Heart right ventricle (tissue), 16 donors: ENCODE measurements at regions not wholly inside any gene's neighbourhood (a gene's known extent, or its start where the extent isn't known, plus 50 kb on each side); places are given as distances from the start of the nearest gene placed in this dataset.

Source experiments
- ATAC-seq, 8 donors: fragments of 200-7000 bp; cut with Tn5 transposase; one replicate each; pipeline ENCODE4 v1.9.1; 2020; ENCODE audit warnings: mild to moderate bottlenecking in 8 of 8, moderate library complexity in 8 of 8, moderate number of reproducible peaks in 1 of 8
- DNase-seq, 2 donors: peaks; one replicate each; pipeline ENCODE4 v3.0.0-alpha.2; 2020
- H3K27ac ChIP-seq, 10 donors: fragments of 200-600 bp; sonication (generic) in 2 of 10; one replicate each; pipeline versions ENCODE4 v1.5.0 to v1.8.0; 2020 to 2022; ENCODE audit warnings: mild to moderate bottlenecking in 3 of 10
- H3K27me3 ChIP-seq, 7 donors: fragments of 200-600 bp; one replicate each; pipeline ENCODE4 v1.8.0; 2021 to 2022; ENCODE audit warnings: mild to moderate bottlenecking in 2 of 7
- H3K36me3 ChIP-seq, 9 donors: fragments of 200-600 bp; sonication (generic) in 1 of 9; one replicate each; pipeline versions ENCODE4 v1.5.0 to v1.8.0; 2020 to 2022; ENCODE audit warnings: mild to moderate bottlenecking in 2 of 9
- H3K4me1 ChIP-seq, 9 donors: fragments of 200-600 bp; sonication (generic) in 1 of 9; one replicate each; pipeline versions ENCODE4 v1.5.0 to v1.8.0; 2020 to 2022; ENCODE audit warnings: mild to moderate bottlenecking in 4 of 9
- H3K4me3 ChIP-seq, 10 donors: fragments of 200-600 bp; sonication (generic) in 2 of 10; one replicate each; pipeline versions ENCODE4 v1.5.0 to v1.8.0; 2020 to 2022; ENCODE audit warnings: mild to moderate bottlenecking in 7 of 10, moderate library complexity in 2 of 10
- H3K9me3 ChIP-seq, 11 donors: fragments of 200-600 bp in 10 of 11; sonication (generic) in 2 of 11; one replicate each; pipeline versions ENCODE4 v1.5.0 to v1.8.0; 2013 to 2022; ENCODE audit warnings: mild to moderate bottlenecking in 2 of 11, control low read depth in 1 of 11, moderate library complexity in 1 of 11
- WGBS, 2 donors: extraction: QIAGEN DNeasy Blood & Tissue Kit; methylation state at CpG; one replicate each; pipeline ENCODE4 v1.1.7; 2013; ENCODE audit warnings: inconsistent platforms in 1 of 2; 5-methylcytosine and 5-hydroxymethylcytosine counted together
- intact Hi-C, 10 donors: fragments of 100-400 bp; cut with DNase I; formaldehyde crosslinking; loops; one replicate each; pipeline versions ENCODE4 v1.11.1 to v1.14.2; 2022
- TF ChIP-seq, protein P1 (sequence below), 9 donors: fragments of 200-600 bp; sonication (generic) in 2 of 9; IDR thresholded peaks; one replicate each; pipeline versions ENCODE4 v1.5.0 to v1.8.0; 2021 to 2022; ENCODE audit warnings: antibody characterized with exemption in 9 of 9, mild to moderate bottlenecking in 5 of 9, moderate library complexity in 1 of 9
- donor health status: Arrhythmogenic right ventricular cardiomyopathy.
- donor health status: ischemic (EF 13 %, LVEDD 7.1; RV severe dilation, severe dysfunction).
- donor health status: healthy with polysubstance abuse.
- donor health status: DM: no; HTN: yes; CAD: no.
- donor health status: DM: no; HTN: no; CAD: no.
- donor health status: ischemic (EF 25% LVEDD 6.9; RV normal size, moderate dysfunction).
- donor health status: ischemic (EF 25% LVEDD 5.7; RV mildly dilated, moderate dysfunction).
- donor health status: healthy.
- donor health status: DM: yes; HTN: yes; CAD: no.
- donor health status: Ischemic cardiomyopathy.
- donor health status: ischemic (EF 35%, LVEDD 5.7; RV mildly dilated, moderate dysfunction).
- donor health status: nonischemic (EF 11% LVEDD 7.7; RV severe dilation, severe dysfunction).
- donor health status: DM: yes; HTN: yes; CAD: no.
- donor health status: PGD.
- donor health status: ischemic (EF 29% LVEDD 5.4; RV normal size, mild dysfunction).
- donor health status: nonischemic (EF 23%, LVEDD 6.1; RV moderate dilation, normal function).

DNA sequence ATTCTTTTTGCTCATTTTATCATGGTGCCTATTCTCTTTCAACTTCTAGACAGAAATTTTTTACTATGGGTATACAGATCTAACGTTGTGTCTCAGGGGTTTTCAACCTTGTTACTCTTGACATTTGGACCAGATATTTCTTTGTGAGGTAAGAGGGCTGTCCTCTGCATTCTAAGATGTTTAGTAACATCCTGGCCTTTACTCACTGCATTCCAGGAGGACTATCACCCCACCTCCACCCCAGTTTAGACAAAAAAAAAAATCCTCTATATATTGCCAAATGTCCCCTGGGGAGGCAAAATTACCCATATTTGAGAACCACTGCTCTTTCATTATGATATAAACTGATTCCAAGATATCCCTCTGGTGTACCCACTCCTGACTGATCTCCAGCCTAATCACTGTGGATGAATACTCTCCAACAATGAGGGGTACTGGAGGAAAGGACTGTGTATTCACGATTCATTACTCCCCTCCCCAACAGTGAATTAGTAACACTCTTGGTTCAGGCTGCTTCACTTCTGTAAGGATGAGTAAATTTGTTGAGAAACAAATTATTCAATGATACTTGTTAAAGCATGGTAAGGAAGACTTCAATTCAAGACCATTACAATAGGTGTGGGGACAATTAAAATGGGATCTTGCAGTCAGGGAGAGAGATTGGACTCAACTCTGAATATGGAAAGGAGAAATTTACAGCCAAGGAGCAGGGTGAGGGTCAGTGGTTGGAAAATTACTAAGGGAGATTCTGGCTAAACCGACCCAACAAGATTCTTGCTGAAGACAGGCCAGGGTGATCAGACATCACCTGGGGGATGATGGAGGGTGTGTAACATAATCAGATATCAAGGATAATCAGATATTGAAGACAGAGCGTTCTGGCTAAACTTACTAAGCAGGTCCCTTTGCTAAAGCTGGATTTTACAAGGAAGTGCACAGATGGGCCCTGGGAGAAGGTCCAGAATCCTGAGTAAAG, 123.8 kb upstream of the DAZL start:
- TF ChIP-seq, protein P1, sequence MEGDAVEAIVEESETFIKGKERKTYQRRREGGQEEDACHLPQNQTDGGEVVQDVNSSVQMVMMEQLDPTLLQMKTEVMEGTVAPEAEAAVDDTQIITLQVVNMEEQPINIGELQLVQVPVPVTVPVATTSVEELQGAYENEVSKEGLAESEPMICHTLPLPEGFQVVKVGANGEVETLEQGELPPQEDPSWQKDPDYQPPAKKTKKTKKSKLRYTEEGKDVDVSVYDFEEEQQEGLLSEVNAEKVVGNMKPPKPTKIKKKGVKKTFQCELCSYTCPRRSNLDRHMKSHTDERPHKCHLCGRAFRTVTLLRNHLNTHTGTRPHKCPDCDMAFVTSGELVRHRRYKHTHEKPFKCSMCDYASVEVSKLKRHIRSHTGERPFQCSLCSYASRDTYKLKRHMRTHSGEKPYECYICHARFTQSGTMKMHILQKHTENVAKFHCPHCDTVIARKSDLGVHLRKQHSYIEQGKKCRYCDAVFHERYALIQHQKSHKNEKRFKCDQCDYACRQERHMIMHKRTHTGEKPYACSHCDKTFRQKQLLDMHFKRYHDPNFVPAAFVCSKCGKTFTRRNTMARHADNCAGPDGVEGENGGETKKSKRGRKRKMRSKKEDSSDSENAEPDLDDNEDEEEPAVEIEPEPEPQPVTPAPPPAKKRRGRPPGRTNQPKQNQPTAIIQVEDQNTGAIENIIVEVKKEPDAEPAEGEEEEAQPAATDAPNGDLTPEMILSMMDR (IDR thresholded peaks at IDR 0.05), result no peak
- Histone ChIP-seq H3K36me3 (no peaks in the 10 kb centered on the region), H3K9me3 (peaks cover 0 to 45% (median 9%) of the 10 kb centered on the region in 11 donors), H3K4me1 (peaks cover 0 to 9% (median 0%) of the 10 kb centered on the region in 9 donors), H3K4me3 (no peak overlapping the region), H3K27me3 (no peaks in the 10 kb centered on the region), H3K27ac (no peak overlapping the region)
- DNase-seq (no peak), ATAC-seq (peak in 1 of 8 donors; percentile 29)
- intact Hi-C loops, result no loop called here
- 70 to 73% methylated on average over 4 of the region's 4 CpGs for WGBS, 2 donors

DNA sequence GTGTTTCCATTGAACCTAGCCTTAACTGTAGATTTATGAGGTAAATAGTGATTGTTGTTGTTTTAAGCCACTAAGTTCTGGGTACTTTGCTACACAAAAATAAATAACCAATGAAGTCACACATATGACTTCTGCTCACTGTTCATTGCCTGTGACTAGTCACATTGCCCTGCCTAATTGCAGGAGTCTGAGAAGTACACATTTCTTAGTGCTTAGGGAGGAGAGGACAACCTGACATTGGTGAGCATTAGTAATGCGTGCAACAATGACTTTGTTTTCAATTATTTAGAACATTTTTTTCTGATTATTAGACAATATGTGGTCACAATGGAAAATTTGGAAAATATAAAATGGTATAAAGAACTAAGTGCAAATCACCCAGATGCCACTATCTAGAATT, 133.2 kb upstream of the DAZL start:
- peaks cover 0 to 38% (median 8%) of the 10 kb centered on the region in 11 donors for H3K9me3 ChIP-seq
- TF ChIP-seq, protein P1 (IDR thresholded peaks at IDR 0.05), result no peak
- intact Hi-C loops, result no loop called here
- WGBS, 2 donors, result 87 to 96% methylated on average over 1 of the region's 1 CpG
- no peak overlapping the region for H3K27ac ChIP-seq
- H3K36me3 ChIP-seq, result no peaks in the 10 kb centered on the region
- no peak for DNase-seq
- no peak overlapping the region for H3K4me3 ChIP-seq
- H3K27me3 ChIP-seq, result no peaks in the 10 kb centered on the region
- no peak for ATAC-seq
- peaks cover 0 to 15% (median 6%) of the 10 kb centered on the region in 9 donors for H3K4me1 ChIP-seq

DNA sequence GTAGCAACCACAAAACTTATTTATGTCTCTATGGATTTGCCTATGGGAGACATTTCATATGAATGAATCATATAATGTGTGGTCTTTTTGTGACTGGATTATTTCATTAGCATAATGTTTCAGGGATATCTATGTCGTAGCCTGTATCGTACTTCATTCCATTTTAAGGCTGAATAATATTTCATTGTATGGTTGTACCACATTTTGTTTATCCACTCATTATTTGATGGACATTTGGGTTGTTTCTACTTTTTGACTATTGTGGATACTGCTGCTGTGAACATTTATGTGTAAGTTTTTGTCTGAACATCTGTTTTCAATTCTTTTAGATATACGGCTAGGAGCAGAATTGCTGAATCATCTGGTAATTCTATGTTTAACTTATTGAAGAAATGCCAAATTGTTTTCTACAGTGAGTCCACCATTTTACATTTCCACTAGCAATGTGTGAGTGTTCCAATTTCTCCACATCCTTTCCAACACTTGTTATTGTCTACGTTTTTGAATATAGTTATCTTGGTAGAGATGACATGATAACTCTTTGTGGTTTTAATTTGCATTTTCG, 134.4 kb upstream of the DAZL start:
- Histone ChIP-seq H3K27me3 (no peaks in the 10 kb centered on the region), H3K4me1 (peaks cover 0 to 15% (median 6%) of the 10 kb centered on the region in 9 donors), H3K27ac (no peak overlapping the region), H3K4me3 (no peak overlapping the region), H3K36me3 (no peaks in the 10 kb centered on the region), H3K9me3 (peaks cover 0 to 28% (median 8%) of the 10 kb centered on the region in 11 donors)
- TF ChIP-seq, protein P1 (IDR thresholded peaks at IDR 0.05), result no peak
- intact Hi-C loops, result no loop called here
- ATAC-seq, result no peak
- no peak for DNase-seq
- 63 to 67% methylated on average over 5 of the region's 5 CpGs for WGBS, 2 donors

DNA sequence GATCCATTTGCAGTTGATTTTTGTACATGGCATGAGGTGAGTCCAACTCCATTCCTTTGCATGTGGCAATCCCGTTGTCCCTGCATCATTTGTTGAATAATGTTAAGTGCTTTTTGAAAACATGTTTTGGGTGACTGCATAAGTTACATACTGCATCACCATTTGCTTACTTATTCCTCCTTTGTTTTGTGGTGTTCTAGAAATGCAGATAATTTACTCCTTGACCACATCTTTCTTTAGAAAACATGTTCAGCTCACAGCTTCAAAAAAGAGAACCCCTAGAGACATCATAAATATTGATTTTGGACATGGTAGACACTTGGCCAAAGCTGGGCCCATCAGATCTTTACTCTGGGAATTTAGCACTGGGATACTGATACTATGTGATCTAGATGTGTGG, 135.3 kb upstream of the DAZL start:
- ATAC-seq (no peak), DNase-seq (no peak)
- no peak overlapping the region for H3K4me3 ChIP-seq
- TF ChIP-seq, protein P1 (IDR thresholded peaks at IDR 0.05), result no peak
- WGBS, 2 donors, result 95 to 98% methylated on average over 1 of the region's 1 CpG
- intact Hi-C loops, result no loop called here
- H3K9me3 ChIP-seq, result peaks cover 0 to 21% (median under 1%) of the 10 kb centered on the region in 11 donors
- peaks cover 0 to 15% (median 6%) of the 10 kb centered on the region in 9 donors for H3K4me1 ChIP-seq
- H3K27me3 ChIP-seq, result no peaks in the 10 kb centered on the region
- no peak overlapping the region for H3K27ac ChIP-seq
- H3K36me3 ChIP-seq, result no peaks in the 10 kb centered on the region
